ENCODE measurements at regions not wholly inside any gene's neighbourhood (a gene's known extent, or its start where the extent isn't known, plus 50 kb on each side); places are given as distances from the start of the nearest gene placed in this dataset.

- ChIA-PET CTCF (ENCODE audit: low intra/inter-chr PET ratio, low total read pairs) (no interaction called here), POLR2A (no interaction called here)
- H3K79me2 ChIP-seq (ENCODE audit: insufficient read depth, low read length), result no peaks in the 10 kb centered on the region
- FAIRE-seq, result no peak
- H3K4me3 ChIP-seq (replicated peaks in 1 of 3; ENCODE audit: insufficient read depth in 1 of 3, low read depth in 2 of 3, low read length in 3 of 3), result no peak overlapping the region
- in situ Hi-C loops (cut with HindIII; ENCODE audit: extremely low pct_ligation_motif_present, low pct_unique_long_range_greater_than_20kb), result no loop called here
- H4K20me1 ChIP-seq (ENCODE audit: insufficient read depth, low read length), result no peaks in the 10 kb centered on the region
- H3K9ac ChIP-seq (ENCODE audit: insufficient read depth, low read depth, low read length), result no peak overlapping the region
- no peaks in the 10 kb centered on the region; the same call in 1 of the 2 replicates for H3K9me3 ChIP-seq (ENCODE audit: low read length)
- intact Hi-C loops (cut with micrococcal nuclease; ENCODE audit: unreplicated experiment), result no loop called here
- H3K27ac ChIP-seq (ENCODE audit: extremely low read length, insufficient read depth, low read length), result no peak overlapping the region
- no TSS peak for BruUV-seq (replicated peaks)
- no peaks in the 10 kb centered on the region for H3K4me1 ChIP-seq (ENCODE audit: insufficient read depth, low read length)
- ATAC-seq, result no peak
- no peak overlapping the region for H3K4me2 ChIP-seq (ENCODE audit: low read depth, low read length)
- no peaks in the 10 kb centered on the region for H3K36me3 ChIP-seq (replicated peaks in 1 of 2; ENCODE audit: control insufficient read depth in 1 of 2, insufficient read depth in 2 of 2, low read length in 2 of 2)
- no peak for DNase-seq (ENCODE audit: low spot score)
- no peaks in the 10 kb centered on the region for H3K27me3 ChIP-seq (ENCODE audit: control insufficient read depth in 1 of 2, insufficient read depth in 2 of 2, low read length in 2 of 2)
- no peak overlapping the region for H2AFZ ChIP-seq (ENCODE audit: low read length)
- TF ChIP-seq CAMTA2 (CRISPR knock-in tag; IDR thresholded peaks at IDR 0.05; ENCODE audit: borderline replicate concordance) (no peak), NR3C1 (CRISPR knock-in tag; IDR thresholded peaks at IDR 0.05) (no peak), FOXO4 (CRISPR knock-in tag; conservative IDR thresholded peaks at IDR 0.05) (no peak), SSRP1 (CRISPR knock-in tag; IDR thresholded peaks at IDR 0.05) (no peak), GRHL1 (CRISPR knock-in tag; conservative IDR thresholded peaks at IDR 0.05) (no peak), TCF7 (IDR thresholded peaks at IDR 0.05; ENCODE audit: low read depth) (no peak), ZNF207 (IDR thresholded peaks at IDR 0.05; ENCODE audit: borderline replicate concordance) (no peak)
- TF ChIP-seq, protein P1, sequence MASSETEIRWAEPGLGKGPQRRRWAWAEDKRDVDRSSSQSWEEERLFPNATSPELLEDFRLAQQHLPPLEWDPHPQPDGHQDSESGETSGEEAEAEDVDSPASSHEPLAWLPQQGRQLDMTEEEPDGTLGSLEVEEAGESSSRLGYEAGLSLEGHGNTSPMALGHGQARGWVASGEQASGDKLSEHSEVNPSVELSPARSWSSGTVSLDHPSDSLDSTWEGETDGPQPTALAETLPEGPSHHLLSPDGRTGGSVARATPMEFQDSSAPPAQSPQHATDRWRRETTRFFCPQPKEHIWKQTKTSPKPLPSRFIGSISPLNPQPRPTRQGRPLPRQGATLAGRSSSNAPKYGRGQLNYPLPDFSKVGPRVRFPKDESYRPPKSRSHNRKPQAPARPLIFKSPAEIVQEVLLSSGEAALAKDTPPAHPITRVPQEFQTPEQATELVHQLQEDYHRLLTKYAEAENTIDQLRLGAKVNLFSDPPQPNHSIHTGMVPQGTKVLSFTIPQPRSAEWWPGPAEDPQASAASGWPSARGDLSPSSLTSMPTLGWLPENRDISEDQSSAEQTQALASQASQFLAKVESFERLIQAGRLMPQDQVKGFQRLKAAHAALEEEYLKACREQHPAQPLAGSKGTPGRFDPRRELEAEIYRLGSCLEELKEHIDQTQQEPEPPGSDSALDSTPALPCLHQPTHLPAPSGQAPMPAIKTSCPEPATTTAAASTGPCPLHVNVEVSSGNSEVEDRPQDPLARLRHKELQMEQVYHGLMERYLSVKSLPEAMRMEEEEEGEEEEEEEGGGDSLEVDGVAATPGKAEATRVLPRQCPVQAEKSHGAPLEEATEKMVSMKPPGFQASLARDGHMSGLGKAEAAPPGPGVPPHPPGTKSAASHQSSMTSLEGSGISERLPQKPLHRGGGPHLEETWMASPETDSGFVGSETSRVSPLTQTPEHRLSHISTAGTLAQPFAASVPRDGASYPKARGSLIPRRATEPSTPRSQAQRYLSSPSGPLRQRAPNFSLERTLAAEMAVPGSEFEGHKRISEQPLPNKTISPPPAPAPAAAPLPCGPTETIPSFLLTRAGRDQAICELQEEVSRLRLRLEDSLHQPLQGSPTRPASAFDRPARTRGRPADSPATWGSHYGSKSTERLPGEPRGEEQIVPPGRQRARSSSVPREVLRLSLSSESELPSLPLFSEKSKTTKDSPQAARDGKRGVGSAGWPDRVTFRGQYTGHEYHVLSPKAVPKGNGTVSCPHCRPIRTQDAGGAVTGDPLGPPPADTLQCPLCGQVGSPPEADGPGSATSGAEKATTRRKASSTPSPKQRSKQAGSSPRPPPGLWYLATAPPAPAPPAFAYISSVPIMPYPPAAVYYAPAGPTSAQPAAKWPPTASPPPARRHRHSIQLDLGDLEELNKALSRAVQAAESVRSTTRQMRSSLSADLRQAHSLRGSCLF (CRISPR knock-in tag; IDR thresholded peaks at IDR 0.05; ENCODE audit: borderline replicate concordance), result no peak
- TF ChIP-seq, protein P2, sequence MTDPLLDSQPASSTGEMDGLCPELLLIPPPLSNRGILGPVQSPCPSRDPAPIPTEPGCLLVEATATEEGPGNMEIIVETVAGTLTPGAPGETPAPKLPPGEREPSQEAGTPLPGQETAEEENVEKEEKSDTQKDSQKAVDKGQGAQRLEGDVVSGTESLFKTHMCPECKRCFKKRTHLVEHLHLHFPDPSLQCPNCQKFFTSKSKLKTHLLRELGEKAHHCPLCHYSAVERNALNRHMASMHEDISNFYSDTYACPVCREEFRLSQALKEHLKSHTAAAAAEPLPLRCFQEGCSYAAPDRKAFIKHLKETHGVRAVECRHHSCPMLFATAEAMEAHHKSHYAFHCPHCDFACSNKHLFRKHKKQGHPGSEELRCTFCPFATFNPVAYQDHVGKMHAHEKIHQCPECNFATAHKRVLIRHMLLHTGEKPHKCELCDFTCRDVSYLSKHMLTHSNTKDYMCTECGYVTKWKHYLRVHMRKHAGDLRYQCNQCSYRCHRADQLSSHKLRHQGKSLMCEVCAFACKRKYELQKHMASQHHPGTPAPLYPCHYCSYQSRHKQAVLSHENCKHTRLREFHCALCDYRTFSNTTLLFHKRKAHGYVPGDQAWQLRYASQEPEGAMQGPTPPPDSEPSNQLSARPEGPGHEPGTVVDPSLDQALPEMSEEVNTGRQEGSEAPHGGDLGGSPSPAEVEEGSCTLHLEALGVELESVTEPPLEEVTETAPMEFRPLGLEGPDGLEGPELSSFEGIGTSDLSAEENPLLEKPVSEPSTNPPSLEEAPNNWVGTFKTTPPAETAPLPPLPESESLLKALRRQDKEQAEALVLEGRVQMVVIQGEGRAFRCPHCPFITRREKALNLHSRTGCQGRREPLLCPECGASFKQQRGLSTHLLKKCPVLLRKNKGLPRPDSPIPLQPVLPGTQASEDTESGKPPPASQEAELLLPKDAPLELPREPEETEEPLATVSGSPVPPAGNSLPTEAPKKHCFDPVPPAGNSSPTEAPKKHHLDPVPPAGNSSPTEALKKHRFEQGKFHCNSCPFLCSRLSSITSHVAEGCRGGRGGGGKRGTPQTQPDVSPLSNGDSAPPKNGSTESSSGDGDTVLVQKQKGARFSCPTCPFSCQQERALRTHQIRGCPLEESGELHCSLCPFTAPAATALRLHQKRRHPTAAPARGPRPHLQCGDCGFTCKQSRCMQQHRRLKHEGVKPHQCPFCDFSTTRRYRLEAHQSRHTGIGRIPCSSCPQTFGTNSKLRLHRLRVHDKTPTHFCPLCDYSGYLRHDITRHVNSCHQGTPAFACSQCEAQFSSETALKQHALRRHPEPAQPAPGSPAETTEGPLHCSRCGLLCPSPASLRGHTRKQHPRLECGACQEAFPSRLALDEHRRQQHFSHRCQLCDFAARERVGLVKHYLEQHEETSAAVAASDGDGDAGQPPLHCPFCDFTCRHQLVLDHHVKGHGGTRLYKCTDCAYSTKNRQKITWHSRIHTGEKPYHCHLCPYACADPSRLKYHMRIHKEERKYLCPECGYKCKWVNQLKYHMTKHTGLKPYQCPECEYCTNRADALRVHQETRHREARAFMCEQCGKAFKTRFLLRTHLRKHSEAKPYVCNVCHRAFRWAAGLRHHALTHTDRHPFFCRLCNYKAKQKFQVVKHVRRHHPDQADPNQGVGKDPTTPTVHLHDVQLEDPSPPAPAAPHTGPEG (CRISPR knock-in tag; IDR thresholded peaks at IDR 0.05), result no peak
These were observed 2321.0 kb downstream of the PCDH9 start for GRCh38 chr13:64909184-64909583.
